Right atrium auricular region (tissue), 2 donors: ENCODE measurements at regions not wholly inside any gene's neighbourhood (a gene's known extent, or its start where the extent isn't known, plus 50 kb on each side); places are given as distances from the start of the nearest gene placed in this dataset.
A peak's percentile ranks its signal among the peaks of the same experiment; 100 is the strongest.

Experiments used
- DNase-seq: peaks from one replicate; pipeline ENCODE4 v3.0.0-alpha.2; 2019; ENCODE audit warnings: low spot score
- H3K27ac ChIP-seq, 2 donors: fragments of 200-600 bp; sonication (generic); 1 replicate in 1 of 2; 2 replicates in 1 of 2; pipeline ENCODE4 v1.5.1; 2016 to 2019
- H3K27me3 ChIP-seq, 2 donors: fragments of 200-600 bp; sonication (generic); one replicate each; pipeline versions ENCODE4 v1.5.1 to v1.6.0; 2017 to 2019
- H3K36me3 ChIP-seq: fragments of 200-600 bp; sonication (generic); one replicate; pipeline ENCODE4 v1.5.1; 2016
- H3K4me1 ChIP-seq, 2 donors: fragments of 200-600 bp; sonication (generic); one replicate each; pipeline versions ENCODE4 v1.5.1 to v1.6.0; 2017 to 2019
- H3K4me3 ChIP-seq, 2 donors: fragments of 200-600 bp; sonication (generic); 1 replicate in 1 of 2; 2 replicates in 1 of 2; pipeline ENCODE4 v1.5.1; 2017 to 2019; ENCODE audit warnings: mild to moderate bottlenecking in 1 of 2, moderate library complexity in 1 of 2
- H3K9me3 ChIP-seq, 2 donors: fragments of 200-600 bp; sonication (generic); one replicate each; pipeline ENCODE4 v1.5.1; 2019
- TF ChIP-seq, protein P1 (sequence below), 2 donors: fragments of 200-600 bp; sonication (generic); IDR thresholded peaks; one replicate each; pipeline ENCODE4 v1.5.1; 2019; ENCODE audit warnings: antibody characterized with exemption in 2 of 2

GRCh38 chr10:16271571-16271970 is 165.2 kb upstream of the PTER start:
- TF ChIP-seq, protein P1, sequence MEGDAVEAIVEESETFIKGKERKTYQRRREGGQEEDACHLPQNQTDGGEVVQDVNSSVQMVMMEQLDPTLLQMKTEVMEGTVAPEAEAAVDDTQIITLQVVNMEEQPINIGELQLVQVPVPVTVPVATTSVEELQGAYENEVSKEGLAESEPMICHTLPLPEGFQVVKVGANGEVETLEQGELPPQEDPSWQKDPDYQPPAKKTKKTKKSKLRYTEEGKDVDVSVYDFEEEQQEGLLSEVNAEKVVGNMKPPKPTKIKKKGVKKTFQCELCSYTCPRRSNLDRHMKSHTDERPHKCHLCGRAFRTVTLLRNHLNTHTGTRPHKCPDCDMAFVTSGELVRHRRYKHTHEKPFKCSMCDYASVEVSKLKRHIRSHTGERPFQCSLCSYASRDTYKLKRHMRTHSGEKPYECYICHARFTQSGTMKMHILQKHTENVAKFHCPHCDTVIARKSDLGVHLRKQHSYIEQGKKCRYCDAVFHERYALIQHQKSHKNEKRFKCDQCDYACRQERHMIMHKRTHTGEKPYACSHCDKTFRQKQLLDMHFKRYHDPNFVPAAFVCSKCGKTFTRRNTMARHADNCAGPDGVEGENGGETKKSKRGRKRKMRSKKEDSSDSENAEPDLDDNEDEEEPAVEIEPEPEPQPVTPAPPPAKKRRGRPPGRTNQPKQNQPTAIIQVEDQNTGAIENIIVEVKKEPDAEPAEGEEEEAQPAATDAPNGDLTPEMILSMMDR (IDR thresholded peaks at IDR 0.05), result no peak
- Histone ChIP-seq H3K4me1 (no peaks in the 10 kb centered on the region), H3K4me3 (no peak overlapping the region), H3K9me3 (no peaks in the 10 kb centered on the region), H3K27me3 (no peaks in the 10 kb centered on the region), H3K27ac (no peak overlapping the region), H3K36me3 (no peaks in the 10 kb centered on the region)
- DNase-seq, result no peak

DNA sequence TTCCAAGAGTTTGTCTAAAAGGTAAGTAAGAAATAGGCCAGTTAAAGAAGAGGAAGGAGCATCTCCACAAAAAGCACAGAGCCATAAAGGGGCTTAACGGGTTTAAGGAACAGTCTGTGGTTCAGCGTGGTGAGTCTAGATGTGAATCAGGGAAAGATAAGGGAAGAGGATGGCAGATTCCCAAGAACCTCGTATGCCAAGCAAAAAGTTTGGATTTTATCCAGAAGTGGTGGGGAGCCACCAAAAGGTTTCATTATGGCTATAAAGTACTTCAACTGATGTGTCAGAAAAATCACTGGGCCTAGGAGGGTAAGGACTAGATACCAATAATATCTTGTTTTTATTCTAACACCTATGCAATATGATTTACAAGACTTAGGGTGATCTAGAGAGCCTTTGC is 161.9 kb upstream of the PTER start:
- TF ChIP-seq, protein P1 (IDR thresholded peaks at IDR 0.05), result no peak
- no peak for DNase-seq
- Histone ChIP-seq H3K27ac (no peak overlapping the region), H3K36me3 (no peaks in the 10 kb centered on the region), H3K9me3 (no peaks in the 10 kb centered on the region), H3K4me1 (no peaks in the 10 kb centered on the region), H3K27me3 (no peaks in the 10 kb centered on the region), H3K4me3 (no peak overlapping the region)

DNA sequence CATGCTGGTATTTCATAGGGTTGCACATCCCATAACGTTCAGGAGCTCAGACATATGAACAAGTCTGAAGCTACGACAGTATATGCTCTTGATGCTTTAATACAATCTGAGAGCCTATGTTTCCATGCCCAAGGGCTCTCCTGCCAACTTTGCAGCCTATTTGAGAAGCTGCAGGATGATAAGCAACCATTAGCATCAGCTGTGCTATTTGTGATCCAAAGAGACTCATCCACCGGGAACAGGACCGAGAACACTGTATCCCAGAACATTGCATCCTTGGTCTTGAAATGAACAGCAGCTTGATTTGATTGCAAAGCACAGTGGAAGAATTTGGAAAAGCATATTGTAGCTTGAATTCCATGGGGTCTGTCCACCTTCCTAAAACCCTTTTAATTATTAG is 156.2 kb upstream of the PTER start:
- Histone ChIP-seq H3K27me3 (no peaks in the 10 kb centered on the region), H3K4me3 (no peak overlapping the region), H3K27ac (peak overlapping the region in 1 of 2 donors; percentile 10), H3K9me3 (no peaks in the 10 kb centered on the region), H3K36me3 (no peaks in the 10 kb centered on the region), H3K4me1 (no peaks in the 10 kb centered on the region)
- no peak for DNase-seq
- TF ChIP-seq, protein P1 (IDR thresholded peaks at IDR 0.05), result no peak

- TF ChIP-seq, protein P1 (IDR thresholded peaks at IDR 0.05), result no peak
- DNase-seq, result no peak
- H3K36me3 ChIP-seq, result no peaks in the 10 kb centered on the region
- no peaks in the 10 kb centered on the region for H3K9me3 ChIP-seq
- no peaks in the 10 kb centered on the region for H3K27me3 ChIP-seq
- no peak overlapping the region for H3K4me3 ChIP-seq
- H3K27ac ChIP-seq, result no peak overlapping the region
- H3K4me1 ChIP-seq, result no peaks in the 10 kb centered on the region
Observed at GRCh38 chr10:16292366-16292765, 144.4 kb upstream of the PTER start.

DNA sequence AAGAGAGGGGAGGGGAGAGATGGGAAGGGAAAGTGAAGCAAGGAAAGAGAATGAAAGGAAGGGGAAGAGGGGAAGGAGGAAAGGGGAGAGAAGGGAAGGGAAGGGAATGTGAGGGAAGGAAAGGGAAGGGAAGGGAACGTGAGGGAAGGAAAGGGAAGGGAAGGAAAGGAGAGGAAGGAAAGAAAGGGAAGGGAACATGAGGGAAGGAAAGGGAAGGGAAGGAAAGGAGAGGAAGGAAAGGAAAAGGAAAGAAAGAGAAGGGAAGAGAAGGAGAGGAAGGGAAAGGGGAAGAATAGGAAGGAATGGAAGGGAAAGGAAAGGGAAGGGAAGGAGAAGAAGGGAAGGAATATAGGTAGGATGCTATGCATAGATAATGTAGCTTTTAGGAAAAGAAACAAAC is 139.7 kb upstream of the PTER start:
- TF ChIP-seq, protein P1 (IDR thresholded peaks at IDR 0.05), result no peak
- no peaks in the 10 kb centered on the region for H3K4me1 ChIP-seq
- no peak overlapping the region for H3K4me3 ChIP-seq
- no peak overlapping the region for H3K27ac ChIP-seq
- H3K36me3 ChIP-seq, result no peaks in the 10 kb centered on the region
- no peaks in the 10 kb centered on the region for H3K9me3 ChIP-seq
- no peak for DNase-seq
- H3K27me3 ChIP-seq, result no peaks in the 10 kb centered on the region

- no peak overlapping the region for H3K4me3 ChIP-seq
- no peak for DNase-seq
- H3K27me3 ChIP-seq, result no peaks in the 10 kb centered on the region
- TF ChIP-seq, protein P1 (IDR thresholded peaks at IDR 0.05), result no peak
- H3K9me3 ChIP-seq, result no peaks in the 10 kb centered on the region
- H3K36me3 ChIP-seq, result no peaks in the 10 kb centered on the region
- no peaks in the 10 kb centered on the region for H3K4me1 ChIP-seq
- H3K27ac ChIP-seq, result no peak overlapping the region
Observed at GRCh38 chr10:16297642-16298041, 139.2 kb upstream of the PTER start.
